Transverse colon (tissue), 4 donors: ENCODE measurements at regions not wholly inside any gene's neighbourhood (a gene's known extent, or its start where the extent isn't known, plus 50 kb on each side); places are given as distances from the start of the nearest gene placed in this dataset.

ENCODE experiments used
- DNase-seq: peaks from one replicate; pipeline ENCODE4 v3.0.0-alpha.2; 2019
- H3K27ac ChIP-seq, 4 donors: fragments of 200-600 bp; sonication (generic); 2 replicates each; pipeline ENCODE4 v1.5.1; 2016 to 2018; ENCODE audit warnings: inconsistent platforms in 4 of 4
- H3K27me3 ChIP-seq: fragments of 200-600 bp; sonication (generic); 2 replicates; pipeline ENCODE4 v1.5.1; 2017; ENCODE audit warnings: inconsistent platforms
- H3K36me3 ChIP-seq, 4 donors: fragments of 200-600 bp; sonication (generic); 2 replicates each; pipeline ENCODE4 v1.5.1; 2017 to 2019; ENCODE audit warnings: inconsistent platforms in 4 of 4
- H3K4me1 ChIP-seq, 4 donors: fragments of 200-600 bp; sonication (generic); 2 replicates each; pipeline ENCODE4 v1.5.1; 2017 to 2020; ENCODE audit warnings: inconsistent platforms in 4 of 4
- H3K4me3 ChIP-seq, 4 donors: fragments of 200-600 bp; sonication (generic); 1 replicate in 1 of 4; 2 replicates in 3 of 4; pipeline versions ENCODE4 v1.5.1 to v1.6.1; 2017 to 2019; ENCODE audit warnings: inconsistent platforms in 4 of 4
- H3K9me3 ChIP-seq, 2 donors: fragments of 200-600 bp; sonication (generic); 2 replicates each; pipeline ENCODE4 v1.5.1; 2017 to 2019; ENCODE audit warnings: inconsistent platforms in 2 of 2
- CTCF ChIP-seq, 5 experiments: fragments of 200-600 bp in 3 of 5; fragments of 450-650 bp in 2 of 5; sonication (generic) in 3 of 5; IDR thresholded peaks; 1 replicate in 2 of 5; 2 replicates in 3 of 5; pipeline ENCODE4 v1.5.1; 2016 to 2017; ENCODE audit warnings: antibody characterized with exemption in 5 of 5, inconsistent platforms in 3 of 5, mild to moderate bottlenecking in 2 of 5, moderate library complexity in 1 of 5
- EP300 ChIP-seq: sonication (generic); formaldehyde crosslinking; IDR thresholded peaks from one replicate; pipeline ENCODE4 v1.6.1; 2017; ENCODE audit warnings: antibody characterized with exemption, low read depth
- POLR2A ChIP-seq: fragments of 450-650 bp; IDR thresholded peaks from one replicate; pipeline ENCODE4 v1.6.1; 2016; ENCODE audit warnings: antibody characterized with exemption, mild to moderate bottlenecking, moderate library complexity
- POLR2AphosphoS5 ChIP-seq, 3 donors: sonication (generic); formaldehyde crosslinking; IDR thresholded peaks; one replicate each; pipeline ENCODE4 v1.6.1; 2016; ENCODE audit warnings: antibody characterized with exemption in 3 of 3
- WGBS, 2 donors: methylation state at CpG; one replicate each; pipeline ENCODE4 v1.1.5; 2018; ENCODE audit warnings: low coverage in 1 of 2; 5-methylcytosine and 5-hydroxymethylcytosine counted together
- in situ Hi-C, 4 donors: fragments of 200-750 bp; cut with MboI; loops; one replicate each; pipeline versions ENCODE4 v1.15.0 to v1.15.1; 2017; ENCODE audit warnings: low sequenced_read_pairs in 3 of 4, low pct_ligation_motif_present in 1 of 4, low pct_unique_long_range_greater_than_20kb in 1 of 4
- intact Hi-C: fragments of 100-400 bp; cut with DNase I; formaldehyde crosslinking; loops from one replicate; pipeline ENCODE4 v1.15.1; 2023; ENCODE audit warnings: low total_unique reads

GRCh38 chr7:25319707-25320106 is 91.4 kb upstream of the NPVF start:
- WGBS, 2 donors: 50 to 80% methylated on average over 1 of the region's 1 CpG
- Histone ChIP-seq H3K36me3 (no peaks in the 10 kb centered on the region), H3K27me3 (no peaks in the 10 kb centered on the region), H3K4me1 (peaks cover 0 to 25% (median 7%) of the 10 kb centered on the region in 4 donors), H3K4me3 (no peak overlapping the region), H3K9me3 (no peaks in the 10 kb centered on the region), H3K27ac (no peak overlapping the region)
- in situ Hi-C loops (no loop called here), intact Hi-C loops (no loop called here)
- DNase-seq: no peak
- TF ChIP-seq CTCF (IDR thresholded peaks at IDR 0.05) (no peak), EP300 (no peak)

GRCh38 chr7:25320791-25321190 is 92.5 kb upstream of the NPVF start:
- intact Hi-C loops (no loop called here), in situ Hi-C loops (no loop called here)
- Histone ChIP-seq H3K4me3 (no peak overlapping the region), H3K9me3 (no peaks in the 10 kb centered on the region), H3K27me3 (no peaks in the 10 kb centered on the region), H3K27ac (no peak overlapping the region), H3K36me3 (no peaks in the 10 kb centered on the region), H3K4me1 (peaks cover 0 to 16% (median 2%) of the 10 kb centered on the region in 4 donors)
- 72 to 86% methylated on average over 2 of the region's 2 CpGs for WGBS, 2 donors
- TF ChIP-seq POLR2AphosphoS5 (IDR thresholded peaks at IDR 0.05) (no peak), POLR2A (no peak), EP300 (no peak), CTCF (IDR thresholded peaks at IDR 0.05) (no peak)
- DNase-seq: no peak

- intact Hi-C loops: no loop called here
- no peaks in the 10 kb centered on the region for H3K27me3 ChIP-seq
- H3K4me1 ChIP-seq: peaks cover 0 to 15% (median 0%) of the 10 kb centered on the region in 4 donors
- TF ChIP-seq POLR2A (no peak), POLR2AphosphoS5 (IDR thresholded peaks at IDR 0.05) (no peak), CTCF (IDR thresholded peaks at IDR 0.05) (no peak), EP300 (no peak)
- in situ Hi-C loops: no loop called here
- no peak for DNase-seq
- no peaks in the 10 kb centered on the region for H3K36me3 ChIP-seq
- H3K4me3 ChIP-seq: no peak overlapping the region
- H3K27ac ChIP-seq: no peak overlapping the region
- H3K9me3 ChIP-seq: no peaks in the 10 kb centered on the region
- WGBS, 2 donors: 58 to 71% methylated on average over 5 of the region's 5 CpGs
Observed at GRCh38 chr7:25321424-25321823, 93.1 kb upstream of the NPVF start.

- WGBS, 2 donors: 76 to 91% methylated on average over 3 of the region's 3 CpGs
- TF ChIP-seq POLR2A (no peak), EP300 (no peak), POLR2AphosphoS5 (IDR thresholded peaks at IDR 0.05) (no peak), CTCF (IDR thresholded peaks at IDR 0.05) (no peak)
- in situ Hi-C loops: no loop called here
Observed at GRCh38 chr7:25322473-25322872, 94.2 kb upstream of the NPVF start.

More at GRCh38 chr7:25322473-25322872, 94.2 kb upstream of the NPVF start:
- Histone ChIP-seq H3K27ac (no peak overlapping the region), H3K4me3 (no peak overlapping the region), H3K36me3 (no peaks in the 10 kb centered on the region), H3K9me3 (no peaks in the 10 kb centered on the region), H3K4me1 (peaks cover 0 to 15% (median 0%) of the 10 kb centered on the region in 4 donors), H3K27me3 (no peaks in the 10 kb centered on the region)
- DNase-seq: no peak
- intact Hi-C loops: no loop called here
